Prostate gland (tissue), 2 donors: ENCODE measurements at regions not wholly inside any gene's neighbourhood (a gene's known extent, or its start where the extent isn't known, plus 50 kb on each side); places are given as distances from the start of the nearest gene placed in this dataset.

Experiments used
- POLR2A ChIP-seq: fragments of 450-650 bp; IDR thresholded peaks from one replicate; pipeline ENCODE4 v1.6.1; 2016; ENCODE audit warnings: antibody characterized with exemption, mild to moderate bottlenecking
- TF ChIP-seq, protein P1 (sequence below), 4 experiments: fragments of 200-600 bp in 2 of 4; fragments of 450-650 bp in 2 of 4; sonication (generic) in 2 of 4; IDR thresholded peaks; 1 replicate in 3 of 4; 2 replicates in 1 of 4; pipeline ENCODE4 v1.5.1; 2016 to 2019; ENCODE audit warnings: antibody characterized with exemption in 4 of 4, mild to moderate bottlenecking in 2 of 4, moderate library complexity in 2 of 4

DNA sequence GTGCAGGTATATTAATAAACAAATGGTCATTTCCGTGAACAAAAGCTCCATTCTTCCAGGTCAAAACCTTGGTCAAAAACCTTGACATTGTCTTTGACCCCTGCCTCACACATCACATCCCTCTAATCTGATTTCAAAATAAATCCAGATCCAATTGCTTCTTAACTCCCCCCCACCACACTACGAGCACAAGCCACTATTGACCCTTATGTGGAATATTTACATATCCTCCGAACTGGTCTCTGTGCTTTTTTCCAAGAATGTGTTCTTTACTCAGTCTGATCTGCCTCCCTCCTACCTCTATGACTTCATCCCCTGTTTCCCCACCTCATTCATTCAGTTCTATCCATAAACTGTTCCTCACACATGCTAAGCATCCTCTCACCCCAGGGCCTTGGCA lies 313.6 kb upstream of the NPVF start:
- TF ChIP-seq, protein P1, sequence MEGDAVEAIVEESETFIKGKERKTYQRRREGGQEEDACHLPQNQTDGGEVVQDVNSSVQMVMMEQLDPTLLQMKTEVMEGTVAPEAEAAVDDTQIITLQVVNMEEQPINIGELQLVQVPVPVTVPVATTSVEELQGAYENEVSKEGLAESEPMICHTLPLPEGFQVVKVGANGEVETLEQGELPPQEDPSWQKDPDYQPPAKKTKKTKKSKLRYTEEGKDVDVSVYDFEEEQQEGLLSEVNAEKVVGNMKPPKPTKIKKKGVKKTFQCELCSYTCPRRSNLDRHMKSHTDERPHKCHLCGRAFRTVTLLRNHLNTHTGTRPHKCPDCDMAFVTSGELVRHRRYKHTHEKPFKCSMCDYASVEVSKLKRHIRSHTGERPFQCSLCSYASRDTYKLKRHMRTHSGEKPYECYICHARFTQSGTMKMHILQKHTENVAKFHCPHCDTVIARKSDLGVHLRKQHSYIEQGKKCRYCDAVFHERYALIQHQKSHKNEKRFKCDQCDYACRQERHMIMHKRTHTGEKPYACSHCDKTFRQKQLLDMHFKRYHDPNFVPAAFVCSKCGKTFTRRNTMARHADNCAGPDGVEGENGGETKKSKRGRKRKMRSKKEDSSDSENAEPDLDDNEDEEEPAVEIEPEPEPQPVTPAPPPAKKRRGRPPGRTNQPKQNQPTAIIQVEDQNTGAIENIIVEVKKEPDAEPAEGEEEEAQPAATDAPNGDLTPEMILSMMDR (IDR thresholded peaks at IDR 0.05): no peak
- TF ChIP-seq POLR2A: no peak
